CD4-positive, alpha-beta T cell treated with Interleukin-1 beta for 1 hour (primary cell): ENCODE measurements at regions not wholly inside any gene's neighbourhood (a gene's known extent, or its start where the extent isn't known, plus 50 kb on each side); places are given as distances from the start of the nearest gene placed in this dataset.
"Not testable (repeated sequence)": the region's sequence is repeated elsewhere in the genome, so short reads cannot be mapped to it uniquely, and the experiment has no call there.

Experiments
- DNase-seq, 2 donors: peaks; one replicate each; pipeline ENCODE4 v3.0.0-alpha.2; 2020 to 2022

- DNase-seq: no peak
Observed at GRCh38 chr21:30104241-30104640, 62.4 kb downstream of the CLDN17 start.

GRCh38 chr21:30102871-30103270 lies 63.7 kb downstream of the CLDN17 start:
- no peak for DNase-seq

GRCh38 chr21:30101967-30102366 lies 64.6 kb downstream of the CLDN17 start:
- no peak for DNase-seq

- no peak for DNase-seq
Observed at GRCh38 chr21:30097791-30098190, 68.8 kb downstream of the CLDN17 start.

- no peak for DNase-seq
Observed at GRCh38 chr21:30083225-30083945, 83.2 kb downstream of the CLDN17 start.

- DNase-seq: no peak
Observed at GRCh38 chr21:30081506-30081905, 85.1 kb downstream of the CLDN17 start.

GRCh38 chr21:30072496-30072895 lies 94.1 kb downstream of the CLDN17 start:
- no peak for DNase-seq

- DNase-seq: no peak
Observed at GRCh38 chr21:30058928-30059327, 107.7 kb downstream of the CLDN17 start.

- no peak for DNase-seq
Observed at GRCh38 chr21:30057108-30057507, 109.5 kb downstream of the CLDN17 start.

- DNase-seq: no peak
Observed at GRCh38 chr21:30048570-30048969, 108.8 kb upstream of the GRIK1 start.

- DNase-seq: peak in 1 of 2 donors; percentile 8
Observed at GRCh38 chr21:30044447-30045064, 104.8 kb upstream of the GRIK1 start.

- no peak for DNase-seq
Observed at GRCh38 chr21:30042443-30042842, 102.6 kb upstream of the GRIK1 start.

GRCh38 chr21:30033441-30033840 lies 93.6 kb upstream of the GRIK1 start:
- no peak for DNase-seq

- no peak for DNase-seq
Observed at GRCh38 chr21:30030416-30030815, 90.6 kb upstream of the GRIK1 start.

GRCh38 chr21:30028537-30028936 lies 88.7 kb upstream of the GRIK1 start:
- DNase-seq: no peak

GRCh38 chr21:30027986-30028385 lies 88.2 kb upstream of the GRIK1 start:
- no peak for DNase-seq

GRCh38 chr21:30023056-30023455 lies 83.3 kb upstream of the GRIK1 start:
- DNase-seq: not testable (repeated sequence)

- DNase-seq: no peak
Observed at GRCh38 chr21:30014886-30015285, 75.1 kb upstream of the GRIK1 start.

- DNase-seq: no peak
Observed at GRCh38 chr21:29991624-29992023, 51.8 kb upstream of the GRIK1 start.

- DNase-seq: no peak
Observed at GRCh38 chr21:29989634-29990234, 49.9 kb upstream of the GRIK1 start.
